ENCODE measurements at regions not wholly inside any gene's neighbourhood (a gene's known extent, or its start where the extent isn't known, plus 50 kb on each side); places are given as distances from the start of the nearest gene placed in this dataset.

GRCh38 chr2:217279140-217279539 lies 419.3 kb upstream of the TNP1 start:
- POLR2A ChIA-PET: no interaction called here
- CTCF ChIA-PET: no interaction called here
- DNase-seq (ENCODE audit: extremely low spot score): no peak
- no peak for TF ChIP-seq ELF4 (IDR thresholded peaks at IDR 0.05)
- no peak for TF ChIP-seq SP1 (IDR thresholded peaks at IDR 0.05)
- TF ChIP-seq FOXM1 (IDR thresholded peaks at IDR 0.05; ENCODE audit: borderline replicate concordance): no peak
- no peak for TF ChIP-seq CTBP1 (IDR thresholded peaks at IDR 0.05; ENCODE audit: borderline replicate concordance)
- no peak for TF ChIP-seq HDGF (IDR thresholded peaks at IDR 0.05; ENCODE audit: borderline replicate concordance)
- TF ChIP-seq FOXK2 (IDR thresholded peaks at IDR 0.05): no peak
- no peak for TF ChIP-seq PKNOX1 (IDR thresholded peaks at IDR 0.05)
- no peak for TF ChIP-seq LEF1 (IDR thresholded peaks at IDR 0.05; ENCODE audit: borderline replicate concordance)
- no peak for TF ChIP-seq SUZ12 (IDR thresholded peaks at IDR 0.05)
- no peak for TF ChIP-seq ZNF384 (IDR thresholded peaks at IDR 0.05)
- no peak for TF ChIP-seq NFRKB (IDR thresholded peaks at IDR 0.05)
- no peak for TF ChIP-seq BHLHE40 (IDR thresholded peaks at IDR 0.05; ENCODE audit: borderline replicate concordance)
- TF ChIP-seq L3MBTL2 (conservative IDR thresholded peaks at IDR 0.05): no peak
- TF ChIP-seq FOXA1 (IDR thresholded peaks at IDR 0.05): no peak

GRCh38 chr2:217277646-217278398 lies 418.0 kb upstream of the TNP1 start:
- no peak for DNase-seq (ENCODE audit: extremely low spot score)
- POLR2A ChIA-PET: no interaction called here
- TF ChIP-seq PKNOX1 (IDR thresholded peaks at IDR 0.05): no peak
- no peak for TF ChIP-seq L3MBTL2 (conservative IDR thresholded peaks at IDR 0.05)
- no peak for TF ChIP-seq HDGF (IDR thresholded peaks at IDR 0.05; ENCODE audit: borderline replicate concordance)
- TF ChIP-seq TARDBP (IDR thresholded peaks at IDR 0.05): no peak
- TF ChIP-seq CTBP1 (IDR thresholded peaks at IDR 0.05; ENCODE audit: borderline replicate concordance): no peak
- TF ChIP-seq SP1 (IDR thresholded peaks at IDR 0.05): no peak
- no peak for TF ChIP-seq FOXK2 (IDR thresholded peaks at IDR 0.05)
- TF ChIP-seq NFRKB (IDR thresholded peaks at IDR 0.05): no peak
- no peak for TF ChIP-seq SUZ12 (IDR thresholded peaks at IDR 0.05)
- TF ChIP-seq LEF1 (IDR thresholded peaks at IDR 0.05; ENCODE audit: borderline replicate concordance): no peak
- TF ChIP-seq ARNT (IDR thresholded peaks at IDR 0.05): no peak
- TF ChIP-seq FOXM1 (IDR thresholded peaks at IDR 0.05; ENCODE audit: borderline replicate concordance): no peak
- TF ChIP-seq FOXA1 (IDR thresholded peaks at IDR 0.05): no peak
- CTCF ChIA-PET: no interaction called here

- CTCF ChIA-PET: no interaction called here
These were observed 416.6 kb upstream of the TNP1 start for GRCh38 chr2:217276433-217276832.

GRCh38 chr2:217275091-217275490 lies 415.2 kb upstream of the TNP1 start:
- CTCF ChIA-PET: no interaction called here
- no peak for DNase-seq (ENCODE audit: extremely low spot score)
- TF ChIP-seq ZNF384 (IDR thresholded peaks at IDR 0.05) (no peak), SUZ12 (IDR thresholded peaks at IDR 0.05) (no peak), HDGF (IDR thresholded peaks at IDR 0.05; ENCODE audit: borderline replicate concordance) (no peak), SP1 (IDR thresholded peaks at IDR 0.05) (no peak), BHLHE40 (IDR thresholded peaks at IDR 0.05; ENCODE audit: borderline replicate concordance) (no peak), NFRKB (IDR thresholded peaks at IDR 0.05) (no peak), ELF4 (IDR thresholded peaks at IDR 0.05) (no peak), ARNT (IDR thresholded peaks at IDR 0.05) (no peak), LEF1 (IDR thresholded peaks at IDR 0.05; ENCODE audit: borderline replicate concordance) (no peak), PKNOX1 (IDR thresholded peaks at IDR 0.05) (no peak), FOXK2 (IDR thresholded peaks at IDR 0.05) (no peak), FOXM1 (IDR thresholded peaks at IDR 0.05; ENCODE audit: borderline replicate concordance) (no peak), TARDBP (IDR thresholded peaks at IDR 0.05) (no peak), CTBP1 (IDR thresholded peaks at IDR 0.05; ENCODE audit: borderline replicate concordance) (no peak), FOXA1 (IDR thresholded peaks at IDR 0.05) (no peak), L3MBTL2 (conservative IDR thresholded peaks at IDR 0.05) (no peak)
- POLR2A ChIA-PET: no interaction called here

More at GRCh38 chr2:217276433-217276832, 416.6 kb upstream of the TNP1 start:
- no peak for DNase-seq (ENCODE audit: extremely low spot score)
- POLR2A ChIA-PET: no interaction called here
- TF ChIP-seq ARNT (IDR thresholded peaks at IDR 0.05) (no peak), ZNF384 (IDR thresholded peaks at IDR 0.05) (no peak), NFRKB (IDR thresholded peaks at IDR 0.05) (no peak), SUZ12 (IDR thresholded peaks at IDR 0.05) (no peak), ELF4 (IDR thresholded peaks at IDR 0.05) (no peak), HDGF (IDR thresholded peaks at IDR 0.05; ENCODE audit: borderline replicate concordance) (no peak), LEF1 (IDR thresholded peaks at IDR 0.05; ENCODE audit: borderline replicate concordance) (no peak)

- CTCF ChIA-PET: no interaction called here
- DNase-seq (ENCODE audit: extremely low spot score): no peak
- POLR2A ChIA-PET: no interaction called here
- TF ChIP-seq SUZ12 (IDR thresholded peaks at IDR 0.05) (no peak), ARNT (IDR thresholded peaks at IDR 0.05) (no peak), FOXK2 (IDR thresholded peaks at IDR 0.05) (no peak), LEF1 (IDR thresholded peaks at IDR 0.05; ENCODE audit: borderline replicate concordance) (no peak), BHLHE40 (IDR thresholded peaks at IDR 0.05; ENCODE audit: borderline replicate concordance) (no peak), SP1 (IDR thresholded peaks at IDR 0.05) (no peak), ELF4 (IDR thresholded peaks at IDR 0.05) (no peak), TARDBP (IDR thresholded peaks at IDR 0.05) (no peak), PKNOX1 (IDR thresholded peaks at IDR 0.05) (no peak)
These were observed 414.7 kb upstream of the TNP1 start for GRCh38 chr2:217274578-217274977.

Measured in HEK293T (cell line).